NB4 (cell line): ENCODE measurements at regions not wholly inside any gene's neighbourhood (a gene's known extent, or its start where the extent isn't known, plus 50 kb on each side); places are given as distances from the start of the nearest gene placed in this dataset.

ENCODE experiments used
- MYC ChIP-seq: IDR thresholded peaks from 2 replicates; pipeline ENCODE4 v1.6.1; 2011; ENCODE audit warnings: low read depth, low read length
- POLR2A ChIP-seq: IDR thresholded peaks from 2 replicates; pipeline ENCODE4 v1.6.1; 2011; ENCODE audit warnings: mild to moderate bottlenecking; ENCODE audit not compliant: insufficient read length; ENCODE audit errors: extremely low read depth
- TF ChIP-seq, protein P1 (sequence below): IDR thresholded peaks from one replicate; pipeline ENCODE4 v1.5.1; 2012; ENCODE audit warnings: low read depth, low read length
- TF ChIP-seq, protein P2 (sequence below): IDR thresholded peaks from 2 replicates; pipeline ENCODE4 v1.6.1; 2011; ENCODE audit warnings: low read depth, low read length

DNA sequence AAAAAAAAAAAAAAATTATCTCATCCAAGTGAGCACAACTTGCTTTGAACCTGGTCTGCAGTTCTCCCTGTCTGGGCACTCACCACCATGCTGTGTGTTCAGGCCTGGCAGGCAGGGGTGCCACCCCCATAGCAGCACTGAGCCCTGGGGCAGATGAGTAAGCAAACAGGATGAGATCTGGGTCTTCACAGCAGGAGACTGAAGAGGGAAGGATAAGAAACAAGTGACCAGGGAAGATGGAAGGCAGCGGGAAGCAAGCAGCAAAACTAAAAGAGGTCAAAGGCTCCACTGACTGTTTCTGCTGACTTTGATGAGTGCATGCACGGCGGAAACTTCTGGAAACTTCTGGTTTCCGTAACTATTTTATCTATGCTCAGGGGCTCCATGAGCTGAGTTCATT is 133.5 kb upstream of the SOD1 start:
- no peak for TF ChIP-seq POLR2A
- TF ChIP-seq, protein P1, sequence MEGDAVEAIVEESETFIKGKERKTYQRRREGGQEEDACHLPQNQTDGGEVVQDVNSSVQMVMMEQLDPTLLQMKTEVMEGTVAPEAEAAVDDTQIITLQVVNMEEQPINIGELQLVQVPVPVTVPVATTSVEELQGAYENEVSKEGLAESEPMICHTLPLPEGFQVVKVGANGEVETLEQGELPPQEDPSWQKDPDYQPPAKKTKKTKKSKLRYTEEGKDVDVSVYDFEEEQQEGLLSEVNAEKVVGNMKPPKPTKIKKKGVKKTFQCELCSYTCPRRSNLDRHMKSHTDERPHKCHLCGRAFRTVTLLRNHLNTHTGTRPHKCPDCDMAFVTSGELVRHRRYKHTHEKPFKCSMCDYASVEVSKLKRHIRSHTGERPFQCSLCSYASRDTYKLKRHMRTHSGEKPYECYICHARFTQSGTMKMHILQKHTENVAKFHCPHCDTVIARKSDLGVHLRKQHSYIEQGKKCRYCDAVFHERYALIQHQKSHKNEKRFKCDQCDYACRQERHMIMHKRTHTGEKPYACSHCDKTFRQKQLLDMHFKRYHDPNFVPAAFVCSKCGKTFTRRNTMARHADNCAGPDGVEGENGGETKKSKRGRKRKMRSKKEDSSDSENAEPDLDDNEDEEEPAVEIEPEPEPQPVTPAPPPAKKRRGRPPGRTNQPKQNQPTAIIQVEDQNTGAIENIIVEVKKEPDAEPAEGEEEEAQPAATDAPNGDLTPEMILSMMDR, result no peak
- TF ChIP-seq, protein P2, sequence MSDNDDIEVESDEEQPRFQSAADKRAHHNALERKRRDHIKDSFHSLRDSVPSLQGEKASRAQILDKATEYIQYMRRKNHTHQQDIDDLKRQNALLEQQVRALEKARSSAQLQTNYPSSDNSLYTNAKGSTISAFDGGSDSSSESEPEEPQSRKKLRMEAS, result no peak
- TF ChIP-seq MYC, result no peak
